T-helper 2 cell treated with Interferon-gamma antibody and Interleukin-4, amounts not matched to agents 5 μg/mL and 100 μg/mL, for 36 hours (primary cell): ENCODE measurements at regions not wholly inside any gene's neighbourhood (a gene's known extent, or its start where the extent isn't known, plus 50 kb on each side); places are given as distances from the start of the nearest gene placed in this dataset.

Experiments
- DNase-seq: peaks from one replicate; pipeline ENCODE4 v3.0.0; 2021; ENCODE audit warnings: low spot score
- H3K27ac Mint-ChIP-seq: one replicate; pipeline ENCODE4 v1.8.0; 2021; ENCODE audit warnings: mild to moderate bottlenecking, mixed read lengths
- H3K27me3 Mint-ChIP-seq: one replicate; pipeline ENCODE4 v1.8.0; 2021; ENCODE audit warnings: low read depth, mixed read lengths
- H3K36me3 Mint-ChIP-seq: one replicate; pipeline ENCODE4 v1.8.0; 2021; ENCODE audit warnings: low read depth, mixed read lengths
- H3K4me1 Mint-ChIP-seq: one replicate; pipeline ENCODE4 v1.8.0; 2021; ENCODE audit warnings: low read depth, mixed read lengths
- H3K4me3 Mint-ChIP-seq: one replicate; pipeline ENCODE4 v1.8.0; 2022; ENCODE audit warnings: mild to moderate bottlenecking, moderate library complexity, mixed read lengths
- H3K9me3 Mint-ChIP-seq: one replicate; pipeline ENCODE4 v1.8.0; 2021; ENCODE audit warnings: mixed read lengths

- no peak overlapping the region for H3K4me3 Mint-ChIP-seq
- no peak for DNase-seq
- H3K4me1 Mint-ChIP-seq = no peaks in the 10 kb centered on the region
- H3K27me3 Mint-ChIP-seq = no peaks in the 10 kb centered on the region
- no peak overlapping the region for H3K27ac Mint-ChIP-seq
- peaks cover 4% of the 10 kb centered on the region for H3K9me3 Mint-ChIP-seq
- H3K36me3 Mint-ChIP-seq = no peaks in the 10 kb centered on the region
These were observed 570.0 kb upstream of the TMEM132C start for GRCh38 chr12:127696963-127697362.

GRCh38 chr12:127703026-127703425 is 563.9 kb upstream of the TMEM132C start:
- Mint-ChIP-seq H3K36me3 (no peaks in the 10 kb centered on the region), H3K27ac (no peak overlapping the region), H3K9me3 (peaks cover 4% of the 10 kb centered on the region), H3K4me1 (no peaks in the 10 kb centered on the region), H3K27me3 (no peaks in the 10 kb centered on the region), H3K4me3 (no peak overlapping the region)
- no peak for DNase-seq

- no peak for DNase-seq
- Mint-ChIP-seq H3K4me1 (no peaks in the 10 kb centered on the region), H3K4me3 (no peak overlapping the region), H3K27me3 (no peaks in the 10 kb centered on the region), H3K27ac (no peak overlapping the region), H3K9me3 (peaks cover 11% of the 10 kb centered on the region), H3K36me3 (no peaks in the 10 kb centered on the region)
These were observed 555.9 kb upstream of the TMEM132C start for GRCh38 chr12:127711108-127711507.

DNA sequence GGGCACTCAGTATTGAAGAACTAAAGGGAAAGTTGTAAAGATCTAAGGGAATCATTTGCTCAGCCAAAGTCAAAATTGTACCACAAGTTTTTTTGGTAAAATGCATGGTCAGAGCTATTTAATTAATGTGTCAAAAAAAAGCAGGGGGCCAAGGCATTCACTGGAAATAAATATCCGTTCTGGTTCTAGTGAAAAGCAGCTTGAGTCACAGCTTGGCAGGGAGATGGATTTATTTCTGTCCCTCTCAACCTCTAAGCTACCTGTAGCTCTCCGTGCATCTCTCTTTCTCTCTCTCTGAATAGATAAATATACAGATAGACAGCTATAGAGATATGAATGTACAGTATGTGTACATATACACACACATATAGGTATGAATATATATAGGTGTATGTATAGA is 554.4 kb upstream of the TMEM132C start:
- H3K27me3 Mint-ChIP-seq = no peaks in the 10 kb centered on the region
- H3K9me3 Mint-ChIP-seq = peaks cover 11% of the 10 kb centered on the region

DNA sequence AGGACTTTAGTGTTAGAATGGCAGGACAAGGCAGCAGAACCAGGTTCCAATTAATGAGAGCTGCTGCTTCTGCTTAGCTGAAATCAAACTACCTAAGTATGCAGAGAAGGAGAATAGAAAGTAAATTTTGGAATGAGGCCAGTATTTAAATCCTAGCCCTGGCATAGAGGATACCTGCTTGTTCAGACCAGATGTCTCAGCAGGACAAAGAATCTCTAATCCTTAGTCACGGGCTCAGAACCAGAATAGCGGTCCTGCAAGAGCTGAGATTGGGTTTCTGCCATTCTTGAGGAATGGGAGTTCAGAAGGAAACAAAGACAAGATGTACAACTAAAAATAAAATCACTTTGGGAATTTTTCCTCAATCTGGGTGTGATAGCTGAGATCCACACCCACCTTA is 550.8 kb upstream of the TMEM132C start:
- Mint-ChIP-seq H3K4me3 (no peak overlapping the region), H3K9me3 (peaks cover 5% of the 10 kb centered on the region), H3K27ac (no peak overlapping the region), H3K36me3 (no peaks in the 10 kb centered on the region), H3K27me3 (no peaks in the 10 kb centered on the region), H3K4me1 (no peaks in the 10 kb centered on the region)
- no peak for DNase-seq

More for the DNA sequence above, 554.4 kb upstream of the TMEM132C start:
- DNase-seq = no peak
- Mint-ChIP-seq H3K36me3 (no peaks in the 10 kb centered on the region), H3K4me3 (no peak overlapping the region), H3K4me1 (no peaks in the 10 kb centered on the region), H3K27ac (no peak overlapping the region)

- no peak overlapping the region for H3K27ac Mint-ChIP-seq
- H3K36me3 Mint-ChIP-seq = no peaks in the 10 kb centered on the region
- H3K9me3 Mint-ChIP-seq = peaks cover 6% of the 10 kb centered on the region
- no peak overlapping the region for H3K4me3 Mint-ChIP-seq
- no peak for DNase-seq
- H3K4me1 Mint-ChIP-seq = no peaks in the 10 kb centered on the region
- no peaks in the 10 kb centered on the region for H3K27me3 Mint-ChIP-seq
These were observed 549.7 kb upstream of the TMEM132C start for GRCh38 chr12:127717278-127717677.

- Mint-ChIP-seq H3K27me3 (no peaks in the 10 kb centered on the region), H3K9me3 (peaks cover 8% of the 10 kb centered on the region), H3K36me3 (no peaks in the 10 kb centered on the region), H3K4me3 (no peak overlapping the region), H3K27ac (no peak overlapping the region), H3K4me1 (no peaks in the 10 kb centered on the region)
- DNase-seq = no peak
These were observed 546.6 kb upstream of the TMEM132C start for GRCh38 chr12:127720334-127720733.

DNA sequence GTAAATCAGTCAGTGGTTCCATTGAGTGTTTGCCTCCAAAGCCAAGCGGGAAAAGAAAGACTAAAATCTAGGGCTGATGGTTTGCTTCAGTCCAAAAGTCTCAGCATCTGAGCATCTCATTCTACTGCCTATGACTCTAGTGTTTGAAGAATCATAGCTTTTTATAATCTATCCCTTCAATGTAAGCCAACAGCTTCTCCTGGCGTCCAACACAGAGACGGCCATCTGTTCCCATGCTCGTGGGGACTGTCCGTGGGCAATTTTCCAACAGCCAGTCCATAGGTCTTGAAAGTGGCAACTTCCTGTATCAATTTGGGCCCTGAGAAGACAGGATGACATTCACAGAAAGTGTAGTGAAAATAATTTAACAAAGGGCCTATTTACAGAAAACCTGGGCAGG is 544.4 kb upstream of the TMEM132C start:
- no peak overlapping the region for H3K4me3 Mint-ChIP-seq
- no peaks in the 10 kb centered on the region for H3K27me3 Mint-ChIP-seq
- no peak overlapping the region for H3K27ac Mint-ChIP-seq
- no peaks in the 10 kb centered on the region for H3K36me3 Mint-ChIP-seq
- peaks cover 10% of the 10 kb centered on the region for H3K9me3 Mint-ChIP-seq
- no peaks in the 10 kb centered on the region for H3K4me1 Mint-ChIP-seq
- no peak for DNase-seq

- Mint-ChIP-seq H3K36me3 (no peaks in the 10 kb centered on the region), H3K4me1 (no peaks in the 10 kb centered on the region), H3K27me3 (no peaks in the 10 kb centered on the region), H3K4me3 (no peak overlapping the region), H3K27ac (no peak overlapping the region), H3K9me3 (peaks cover 10% of the 10 kb centered on the region)
- DNase-seq = no peak
These were observed 543.7 kb upstream of the TMEM132C start for GRCh38 chr12:127723251-127723650.

DNA sequence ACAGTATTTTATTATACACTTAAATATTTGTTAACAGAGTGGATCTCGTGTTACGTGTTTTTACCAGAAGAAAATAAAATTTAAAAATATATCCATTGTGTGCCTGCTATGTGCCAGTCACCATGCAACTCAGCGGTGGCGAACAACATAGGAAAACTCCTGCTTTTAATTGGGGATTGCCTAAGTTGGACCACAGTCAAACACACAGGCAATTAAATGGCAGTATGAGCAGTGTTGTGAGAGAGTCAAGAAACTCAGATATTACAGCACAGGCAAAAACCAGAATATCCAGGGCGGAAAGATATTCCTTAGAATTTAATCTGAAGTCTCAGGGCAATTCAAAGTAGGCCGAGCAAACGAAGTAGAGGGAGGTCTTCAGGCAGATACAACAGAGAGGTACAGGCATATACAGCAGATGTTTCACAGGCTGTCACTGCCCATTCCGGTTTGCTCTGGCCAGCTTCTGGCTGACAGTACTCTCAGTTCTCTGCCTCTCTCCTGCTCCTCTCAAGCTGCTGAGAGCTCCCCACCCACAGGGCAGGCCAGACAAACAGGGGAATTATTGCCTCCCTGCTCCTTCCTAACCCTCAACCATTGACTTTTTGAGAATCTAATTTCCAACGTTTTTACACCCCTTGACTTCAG is 540.2 kb upstream of the TMEM132C start:
- Mint-ChIP-seq H3K27me3 (no peaks in the 10 kb centered on the region), H3K4me1 (no peaks in the 10 kb centered on the region), H3K9me3 (peaks cover 21% of the 10 kb centered on the region), H3K36me3 (no peaks in the 10 kb centered on the region), H3K4me3 (no peak overlapping the region), H3K27ac (no peak overlapping the region)
- no peak for DNase-seq

DNA sequence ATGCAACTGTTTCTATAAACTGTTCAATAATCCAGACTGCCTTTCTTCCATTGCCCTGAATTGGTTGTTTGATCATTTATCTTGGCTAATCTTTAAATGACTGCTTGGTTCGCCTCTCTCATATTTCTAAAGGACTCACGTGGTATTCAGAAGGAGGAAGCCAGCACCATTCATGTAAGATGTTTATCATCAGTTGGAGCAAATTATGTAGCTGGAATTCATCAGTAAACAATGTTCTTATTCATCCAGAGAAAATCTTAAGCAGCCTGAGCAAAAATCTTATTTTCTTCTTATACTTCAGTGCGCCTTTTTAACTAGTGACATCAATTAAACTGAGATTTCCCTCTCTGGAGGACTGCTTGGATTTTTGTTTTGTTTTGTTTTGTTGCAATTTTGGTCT is 538.7 kb upstream of the TMEM132C start:
- Mint-ChIP-seq H3K27me3 (no peaks in the 10 kb centered on the region), H3K4me3 (no peak overlapping the region), H3K9me3 (peaks cover 20% of the 10 kb centered on the region), H3K36me3 (no peaks in the 10 kb centered on the region), H3K27ac (no peak overlapping the region), H3K4me1 (no peaks in the 10 kb centered on the region)
- no peak for DNase-seq

DNA sequence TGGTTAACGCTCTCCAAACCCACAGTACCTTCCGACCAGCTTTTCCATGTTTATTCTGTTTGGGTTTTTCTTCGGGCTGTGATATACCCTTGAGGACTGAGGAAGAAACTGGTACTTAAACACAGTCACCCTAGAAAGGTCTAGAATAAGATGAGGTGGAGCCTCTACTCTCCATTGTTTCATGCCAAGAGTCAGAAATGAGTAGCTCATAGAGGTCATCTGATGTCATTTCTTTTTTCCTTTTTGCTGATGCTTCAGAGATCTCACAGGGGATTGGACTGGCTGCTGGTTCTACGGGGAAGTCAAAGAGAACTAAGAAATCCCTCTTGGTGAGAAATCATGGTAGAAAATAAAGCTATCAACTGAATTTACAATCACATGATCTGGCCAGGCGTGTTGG is 538.2 kb upstream of the TMEM132C start:
- no peak overlapping the region for H3K4me3 Mint-ChIP-seq

DNA sequence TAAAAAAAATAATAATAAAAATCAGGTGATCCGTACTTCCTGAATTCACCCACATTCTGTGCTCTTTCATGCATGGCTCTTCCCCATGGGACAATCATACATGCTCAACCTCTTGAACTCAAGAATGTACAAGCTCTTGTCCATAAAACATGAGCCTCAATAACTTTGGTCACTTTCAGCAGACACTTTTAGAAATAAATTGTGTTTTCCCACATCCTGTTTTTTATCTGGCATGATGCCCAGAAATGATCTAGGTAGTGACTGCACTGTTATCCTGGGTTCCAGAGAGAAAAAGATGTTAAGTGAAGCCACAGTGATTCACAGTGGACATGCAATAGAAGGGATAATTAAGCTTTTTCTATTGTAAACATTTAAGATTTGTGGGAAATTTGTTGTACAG is 537.6 kb upstream of the TMEM132C start:
- no peaks in the 10 kb centered on the region for H3K4me1 Mint-ChIP-seq
- peaks cover 24% of the 10 kb centered on the region for H3K9me3 Mint-ChIP-seq
- no peak overlapping the region for H3K27ac Mint-ChIP-seq
- H3K36me3 Mint-ChIP-seq = no peaks in the 10 kb centered on the region
- H3K4me3 Mint-ChIP-seq = no peak overlapping the region
- no peaks in the 10 kb centered on the region for H3K27me3 Mint-ChIP-seq
- DNase-seq = no peak

More for the DNA sequence above, 538.2 kb upstream of the TMEM132C start:
- H3K27ac Mint-ChIP-seq = no peak overlapping the region
- H3K4me1 Mint-ChIP-seq = no peaks in the 10 kb centered on the region
- H3K27me3 Mint-ChIP-seq = no peaks in the 10 kb centered on the region
- no peaks in the 10 kb centered on the region for H3K36me3 Mint-ChIP-seq
- peaks cover 24% of the 10 kb centered on the region for H3K9me3 Mint-ChIP-seq
- no peak for DNase-seq

DNA sequence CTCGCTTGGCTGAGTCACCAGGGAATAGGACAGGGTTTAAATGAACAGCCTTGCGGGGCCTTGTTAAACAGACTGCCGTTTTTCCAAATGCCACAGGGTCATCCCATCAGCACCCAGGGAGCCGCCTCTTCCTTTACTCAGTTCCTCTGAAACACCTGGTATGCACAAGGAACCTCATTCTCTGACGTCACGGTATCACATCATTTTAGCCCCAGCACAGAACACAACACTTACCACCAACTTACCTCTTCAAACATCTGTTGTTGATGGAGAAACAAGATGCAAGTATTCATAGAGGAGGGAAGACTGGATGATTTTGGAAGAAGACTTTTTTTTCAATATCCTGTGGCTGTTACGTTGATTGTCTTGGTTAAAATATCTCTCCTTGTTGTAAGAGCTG is 535.3 kb upstream of the TMEM132C start:
- Mint-ChIP-seq H3K4me3 (no peak overlapping the region), H3K27me3 (no peaks in the 10 kb centered on the region), H3K27ac (no peak overlapping the region), H3K9me3 (peaks cover 35% of the 10 kb centered on the region), H3K36me3 (no peaks in the 10 kb centered on the region), H3K4me1 (no peaks in the 10 kb centered on the region)
- no peak for DNase-seq

GRCh38 chr12:127742231-127742630 is 524.7 kb upstream of the TMEM132C start:
- no peak for DNase-seq
- H3K4me1 Mint-ChIP-seq = no peaks in the 10 kb centered on the region
- no peaks in the 10 kb centered on the region for H3K27me3 Mint-ChIP-seq
- H3K4me3 Mint-ChIP-seq = no peak overlapping the region
- H3K36me3 Mint-ChIP-seq = no peaks in the 10 kb centered on the region
- H3K27ac Mint-ChIP-seq = no peak overlapping the region
- H3K9me3 Mint-ChIP-seq = peaks cover 14% of the 10 kb centered on the region
